Spleen (tissue), 11 donors: ENCODE measurements at regions not wholly inside any gene's neighbourhood (a gene's known extent, or its start where the extent isn't known, plus 50 kb on each side); places are given as distances from the start of the nearest gene placed in this dataset.

Source experiments
- DNase-seq: peaks from one replicate; pipeline ENCODE4 v3.0.0-alpha.2; 2020
- H3K27ac ChIP-seq, 8 donors: fragments of 200-600 bp; sonication (generic) in 7 of 8; 1 replicate in 4 of 8; 2 replicates in 4 of 8; pipeline versions ENCODE4 v1.5.0 to v1.8.0; 2016 to 2021; ENCODE audit warnings: inconsistent platforms in 4 of 8, mild to moderate bottlenecking in 4 of 8, moderate library complexity in 1 of 8
- H3K27me3 ChIP-seq, 7 donors: fragments of 200-600 bp; sonication (generic) in 6 of 7; replicated peaks in 1 of 7; 1 replicate in 4 of 7; 2 replicates in 3 of 7; pipeline versions ENCODE4 v1.5.0 to v1.8.0; 2016 to 2021; ENCODE audit warnings: inconsistent platforms in 3 of 7, mild to moderate bottlenecking in 1 of 7
- H3K36me3 ChIP-seq, 6 donors: fragments of 200-600 bp; sonication (generic) in 5 of 6; 1 replicate in 4 of 6; 2 replicates in 2 of 6; pipeline versions ENCODE4 v1.5.0 to v1.8.0; 2016 to 2021; ENCODE audit warnings: inconsistent platforms in 2 of 6
- H3K4me1 ChIP-seq, 6 donors: fragments of 200-600 bp; sonication (generic) in 5 of 6; 1 replicate in 3 of 6; 2 replicates in 3 of 6; pipeline versions ENCODE4 v1.5.0 to v1.8.0; 2016 to 2021; ENCODE audit warnings: inconsistent platforms in 3 of 6
- H3K4me3 ChIP-seq, 8 donors: fragments of 200-600 bp; sonication (generic) in 7 of 8; 1 replicate in 4 of 8; 2 replicates in 4 of 8; pipeline versions ENCODE4 v1.5.0 to v1.8.0; 2016 to 2021; ENCODE audit warnings: inconsistent platforms in 4 of 8, mild to moderate bottlenecking in 4 of 8, moderate library complexity in 2 of 8
- H3K9me3 ChIP-seq, 8 donors: fragments of 200-600 bp; sonication (generic) in 7 of 8; 1 replicate in 4 of 8; 2 replicates in 4 of 8; pipeline versions ENCODE4 v1.5.0 to v1.8.0; 2016 to 2021; ENCODE audit warnings: inconsistent platforms in 4 of 8
- CTCF ChIP-seq, 11 experiments: fragments of 200-600 bp in 7 of 11; fragments of 450-650 bp in 4 of 11; sonication (generic) in 4 of 11; IDR thresholded peaks in 8 of 11; conservative IDR thresholded peaks in 3 of 11; 1 replicate in 7 of 11; 2 replicates in 4 of 11; pipeline versions ENCODE4 v1.4.0 to v1.8.0; 2016 to 2021; ENCODE audit warnings: antibody characterized with exemption in 11 of 11, inconsistent platforms in 4 of 11, mild to moderate bottlenecking in 1 of 11
- POLR2A ChIP-seq, 3 donors: fragments of 450-650 bp; IDR thresholded peaks; one replicate each; pipeline ENCODE4 v1.5.1; 2017; ENCODE audit warnings: antibody characterized with exemption in 3 of 3, mild to moderate bottlenecking in 1 of 3
- POLR2AphosphoS5 ChIP-seq, 3 donors: sonication (generic); formaldehyde crosslinking; IDR thresholded peaks; one replicate each; pipeline ENCODE4 v1.5.1; 2017; ENCODE audit warnings: antibody characterized with exemption in 3 of 3
- WGBS, 5 donors: extraction: QIAGEN DNeasy Blood & Tissue Kit in 3 of 5; methylation state at CpG; one replicate each; pipeline versions ENCODE4 v1.1.5 to v1.1.7; 2013 to 2018; 5-methylcytosine and 5-hydroxymethylcytosine counted together
- intact Hi-C: fragments of 100-400 bp; cut with DNase I; formaldehyde crosslinking; loops from one replicate; pipeline ENCODE4 v1.15.0; 2023; ENCODE audit warnings: low total_unique reads
- donor health status: healthy with polysubstance abuse.
- donor health status: DM: no; HTN: no; CAD: no; lungs with moderate emphysema.
- donor health status: DM: no; HTN: no; CAD: no.
- donor health status: Bipolar disorder and iron deficiency.
- donor health status: healthy.
- donor health status: DM: no; HTN: no; CAD: no.
- donor health status: DM: yes; HTN: yes; CAD: no.

GRCh38 chr16:62321606-62322005 is 285.4 kb upstream of the CDH8 start:
- Histone ChIP-seq H3K9me3 (peaks cover 0 to 35% (median 6%) of the 10 kb centered on the region in 8 donors), H3K4me1 (no peaks in the 10 kb centered on the region), H3K36me3 (no peaks in the 10 kb centered on the region), H3K27me3 (no peaks in the 10 kb centered on the region), H3K27ac (no peak overlapping the region), H3K4me3 (no peak overlapping the region)
- WGBS, 5 donors, result 48 to 89% (median 84%) methylated on average over 2 of the region's 2 CpGs
- TF ChIP-seq POLR2AphosphoS5 (IDR thresholded peaks at IDR 0.05) (no peak), POLR2A (IDR thresholded peaks at IDR 0.05) (no peak), CTCF (IDR thresholded peaks at IDR 0.05 in 8 of 11, conservative IDR thresholded peaks at IDR 0.05 in 3 of 11) (no peak)
- DNase-seq, result no peak
- intact Hi-C loops, result no loop called here

GRCh38 chr16:62298600-62298999 is 262.4 kb upstream of the CDH8 start:
- 75 to 82% (median 78%) methylated on average over 11 of the region's 11 CpGs for WGBS, 5 donors
- peaks cover 0 to 19% (median 14%) of the 10 kb centered on the region in 8 donors for H3K9me3 ChIP-seq
- no peak overlapping the region for H3K4me3 ChIP-seq
- DNase-seq, result no peak
- H3K27ac ChIP-seq, result no peak overlapping the region
- intact Hi-C loops, result no loop called here
- no peaks in the 10 kb centered on the region for H3K4me1 ChIP-seq
- H3K36me3 ChIP-seq, result no peaks in the 10 kb centered on the region
- TF ChIP-seq POLR2A (IDR thresholded peaks at IDR 0.05) (no peak), POLR2AphosphoS5 (IDR thresholded peaks at IDR 0.05) (no peak), CTCF (IDR thresholded peaks at IDR 0.05 in 8 of 11, conservative IDR thresholded peaks at IDR 0.05 in 3 of 11) (no peak)
- H3K27me3 ChIP-seq, result no peaks in the 10 kb centered on the region

GRCh38 chr16:62294213-62294972 is 258.2 kb upstream of the CDH8 start:
- no peaks in the 10 kb centered on the region for H3K36me3 ChIP-seq
- DNase-seq, result no peak
- intact Hi-C loops, result no loop called here
- no peak overlapping the region for H3K27ac ChIP-seq
- H3K27me3 ChIP-seq, result no peaks in the 10 kb centered on the region
- H3K9me3 ChIP-seq, result peaks cover 0 to 8% (median 0%) of the 10 kb centered on the region in 8 donors
- WGBS, 5 donors, result 79 to 84% (median 82%) methylated on average over 6 of the region's 6 CpGs
- no peaks in the 10 kb centered on the region for H3K4me1 ChIP-seq
- TF ChIP-seq POLR2AphosphoS5 (IDR thresholded peaks at IDR 0.05), result no peak
- TF ChIP-seq POLR2A (IDR thresholded peaks at IDR 0.05), result no peak
- TF ChIP-seq CTCF (IDR thresholded peaks at IDR 0.05 in 8 of 11, conservative IDR thresholded peaks at IDR 0.05 in 3 of 11), result no peak
- H3K4me3 ChIP-seq, result no peak overlapping the region

GRCh38 chr16:62288990-62289629 is 252.9 kb upstream of the CDH8 start:
- no peaks in the 10 kb centered on the region for H3K4me1 ChIP-seq
- H3K36me3 ChIP-seq, result no peaks in the 10 kb centered on the region
- DNase-seq, result no peak
- H3K27me3 ChIP-seq, result no peaks in the 10 kb centered on the region
- H3K4me3 ChIP-seq, result no peak overlapping the region
- intact Hi-C loops, result no loop called here
- peaks cover 0 to 8% (median 0%) of the 10 kb centered on the region in 8 donors for H3K9me3 ChIP-seq
- WGBS, 5 donors, result 47 to 89% (median 66%) methylated on average over 2 of the region's 2 CpGs
- no peak for TF ChIP-seq POLR2A (IDR thresholded peaks at IDR 0.05)
- no peak for TF ChIP-seq CTCF (IDR thresholded peaks at IDR 0.05 in 8 of 11, conservative IDR thresholded peaks at IDR 0.05 in 3 of 11)
- TF ChIP-seq POLR2AphosphoS5 (IDR thresholded peaks at IDR 0.05), result no peak
- H3K27ac ChIP-seq, result no peak overlapping the region
